ENCODE measurements at regions not wholly inside any gene's neighbourhood (a gene's known extent, or its start where the extent isn't known, plus 50 kb on each side); places are given as distances from the start of the nearest gene placed in this dataset.

- H3K9me3 ChIP-seq (ENCODE audit: low read length), result no peaks in the 10 kb centered on the region
- no peak overlapping the region for H3K4me3 ChIP-seq (ENCODE audit: low read length)
- no peak overlapping the region for H2AFZ ChIP-seq (ENCODE audit: low read depth, low read length)
- no peaks in the 10 kb centered on the region for H3K9me2 ChIP-seq (ENCODE audit: insufficient read depth, low read length)
- no peaks in the 10 kb centered on the region for H3K79me2 ChIP-seq (replicated peaks; ENCODE audit: insufficient read depth, low read length)
- TF ChIP-seq SMC3 (conservative IDR thresholded peaks at IDR 0.05; ENCODE audit: poor library complexity), result peak; percentile 84
- TF ChIP-seq EZH2 (IDR thresholded peaks at IDR 0.05; ENCODE audit: borderline replicate concordance, insufficient read depth, low read length, poor library complexity, severe bottlenecking), result no peak
- TF ChIP-seq MXI1 (conservative IDR thresholded peaks at IDR 0.05; ENCODE audit: poor library complexity, severe bottlenecking), result no peak
- TF ChIP-seq REST (IDR thresholded peaks at IDR 0.05; ENCODE audit: borderline replicate concordance), result no peak
- TF ChIP-seq POLR2AphosphoS5 (IDR thresholded peaks at IDR 0.05), result no peak
- peak; percentile 85 for TF ChIP-seq CTCF (IDR thresholded peaks at IDR 0.05; ENCODE audit: poor library complexity, severe bottlenecking)
- TF ChIP-seq RAD21 (conservative IDR thresholded peaks at IDR 0.05), result peak; percentile 81
- TF ChIP-seq EP300 (conservative IDR thresholded peaks at IDR 0.05; ENCODE audit: poor library complexity, severe bottlenecking), result no peak
- no peak for TF ChIP-seq TAF1 (IDR thresholded peaks at IDR 0.05; ENCODE audit: low read depth)
- H4K20me1 ChIP-seq (ENCODE audit: insufficient read depth), result no peaks in the 10 kb centered on the region
- no peaks in the 10 kb centered on the region for H3K27me3 ChIP-seq (ENCODE audit: insufficient read depth, low read depth, low read length)
- no peak overlapping the region for H3K9ac ChIP-seq (ENCODE audit: low read length)
- H3F3A ChIP-seq (ENCODE audit: insufficient read depth, low read length, poor library complexity, severe bottlenecking), result no peaks in the 10 kb centered on the region
- H3K27ac ChIP-seq (ENCODE audit: low read length), result no peak overlapping the region
- H3K4me2 ChIP-seq (ENCODE audit: low read length), result no peak overlapping the region
- no peaks in the 10 kb centered on the region for H3K36me3 ChIP-seq (ENCODE audit: insufficient read depth, low read length)
Measured at GRCh38 chr6:99746261-99746895, 139.7 kb downstream of the PRDM13 start.

GRCh38 chr6:99761711-99762110 is 155.1 kb downstream of the PRDM13 start:
- Histone ChIP-seq H3K36me3 (ENCODE audit: insufficient read depth, low read length) (no peaks in the 10 kb centered on the region), H3K9me3 (ENCODE audit: low read length) (no peaks in the 10 kb centered on the region), H3F3A (ENCODE audit: insufficient read depth, low read length, poor library complexity, severe bottlenecking) (no peaks in the 10 kb centered on the region), H3K27me3 (ENCODE audit: insufficient read depth, low read depth, low read length) (no peaks in the 10 kb centered on the region), H3K9ac (ENCODE audit: low read length) (no peak overlapping the region), H2AFZ (ENCODE audit: low read depth, low read length) (no peak overlapping the region), H4K20me1 (ENCODE audit: insufficient read depth) (no peaks in the 10 kb centered on the region), H3K79me2 (replicated peaks; ENCODE audit: insufficient read depth, low read length) (no peaks in the 10 kb centered on the region), H3K9me2 (ENCODE audit: insufficient read depth, low read length) (no peaks in the 10 kb centered on the region), H3K27ac (ENCODE audit: low read length) (no peak overlapping the region), H3K4me2 (ENCODE audit: low read length) (no peak overlapping the region), H3K4me3 (ENCODE audit: low read length) (no peak overlapping the region)
- TF ChIP-seq TAF1 (IDR thresholded peaks at IDR 0.05; ENCODE audit: low read depth), result no peak
- no peak for TF ChIP-seq RAD21 (conservative IDR thresholded peaks at IDR 0.05)
- no peak for TF ChIP-seq MXI1 (conservative IDR thresholded peaks at IDR 0.05; ENCODE audit: poor library complexity, severe bottlenecking)
- TF ChIP-seq REST (IDR thresholded peaks at IDR 0.05; ENCODE audit: borderline replicate concordance), result no peak
- TF ChIP-seq EP300 (conservative IDR thresholded peaks at IDR 0.05; ENCODE audit: poor library complexity, severe bottlenecking), result no peak
- TF ChIP-seq POLR2AphosphoS5 (IDR thresholded peaks at IDR 0.05), result no peak
- no peak for TF ChIP-seq CTCF (IDR thresholded peaks at IDR 0.05; ENCODE audit: poor library complexity, severe bottlenecking)

Data from neural cell (in vitro differentiated cells).